NB4 (cell line): ENCODE measurements at regions not wholly inside any gene's neighbourhood (a gene's known extent, or its start where the extent isn't known, plus 50 kb on each side); places are given as distances from the start of the nearest gene placed in this dataset.

Source experiments
- POLR2A ChIP-seq: IDR thresholded peaks from 2 replicates; pipeline ENCODE4 v1.6.1; 2011; ENCODE audit warnings: mild to moderate bottlenecking; ENCODE audit not compliant: insufficient read length; ENCODE audit errors: extremely low read depth
- TF ChIP-seq, protein P1 (sequence below): IDR thresholded peaks from one replicate; pipeline ENCODE4 v1.5.1; 2012; ENCODE audit warnings: low read depth, low read length

- TF ChIP-seq, protein P1, sequence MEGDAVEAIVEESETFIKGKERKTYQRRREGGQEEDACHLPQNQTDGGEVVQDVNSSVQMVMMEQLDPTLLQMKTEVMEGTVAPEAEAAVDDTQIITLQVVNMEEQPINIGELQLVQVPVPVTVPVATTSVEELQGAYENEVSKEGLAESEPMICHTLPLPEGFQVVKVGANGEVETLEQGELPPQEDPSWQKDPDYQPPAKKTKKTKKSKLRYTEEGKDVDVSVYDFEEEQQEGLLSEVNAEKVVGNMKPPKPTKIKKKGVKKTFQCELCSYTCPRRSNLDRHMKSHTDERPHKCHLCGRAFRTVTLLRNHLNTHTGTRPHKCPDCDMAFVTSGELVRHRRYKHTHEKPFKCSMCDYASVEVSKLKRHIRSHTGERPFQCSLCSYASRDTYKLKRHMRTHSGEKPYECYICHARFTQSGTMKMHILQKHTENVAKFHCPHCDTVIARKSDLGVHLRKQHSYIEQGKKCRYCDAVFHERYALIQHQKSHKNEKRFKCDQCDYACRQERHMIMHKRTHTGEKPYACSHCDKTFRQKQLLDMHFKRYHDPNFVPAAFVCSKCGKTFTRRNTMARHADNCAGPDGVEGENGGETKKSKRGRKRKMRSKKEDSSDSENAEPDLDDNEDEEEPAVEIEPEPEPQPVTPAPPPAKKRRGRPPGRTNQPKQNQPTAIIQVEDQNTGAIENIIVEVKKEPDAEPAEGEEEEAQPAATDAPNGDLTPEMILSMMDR: no peak
- TF ChIP-seq POLR2A: no peak
Measured at GRCh38 chr7:131808736-131809135, 252.3 kb upstream of the PODXL start.
